Activated CD8-positive, alpha-beta T cell treated with anti-CD3 and anti-CD28 coated beads for 36 hours (primary cell): ENCODE measurements at regions not wholly inside any gene's neighbourhood (a gene's known extent, or its start where the extent isn't known, plus 50 kb on each side); places are given as distances from the start of the nearest gene placed in this dataset.
"Not testable (repeated sequence)": the region's sequence is repeated elsewhere in the genome, so short reads cannot be mapped to it uniquely, and the experiment has no call there.

Source experiments
- ATAC-seq: fragments of 200-7000 bp; cut with Tn5 transposase; one replicate; pipeline ENCODE4 v1.10.0; 2021; ENCODE audit warnings: mild to moderate bottlenecking, moderate library complexity
- CTCF ChIA-PET: fragments of 350-600 bp; sonication (Branson Sonifier 250); formaldehyde crosslinking; loops from one replicate; lab custom pipeline; 2021; ENCODE audit warnings: antibody characterized with exemption; lab: Charles Lee
- POLR2A ChIA-PET: fragments of 350-600 bp; sonication (Branson Sonifier 250); formaldehyde crosslinking; loops from one replicate; lab custom pipeline; 2021; ENCODE audit warnings: antibody characterized with exemption; lab: Charles Lee
- DNase-seq: peaks from one replicate; pipeline ENCODE4 v3.0.0-alpha.2; 2020
- H3K27ac Mint-ChIP-seq: one replicate; pipeline ENCODE4 v1.8.0; 2021; ENCODE audit warnings: mild to moderate bottlenecking, mixed read lengths
- H3K27me3 Mint-ChIP-seq: one replicate; pipeline ENCODE4 v1.8.0; 2021; ENCODE audit warnings: mixed read lengths
- H3K36me3 Mint-ChIP-seq: one replicate; pipeline ENCODE4 v1.8.0; 2021; ENCODE audit warnings: low read depth, mixed read lengths
- H3K4me1 Mint-ChIP-seq: one replicate; pipeline ENCODE4 v1.8.0; 2021; ENCODE audit warnings: low read depth, mixed read lengths
- H3K4me3 Mint-ChIP-seq: one replicate; pipeline ENCODE4 v1.8.0; 2021; ENCODE audit warnings: mild to moderate bottlenecking, moderate library complexity, mixed read lengths
- H3K9me3 Mint-ChIP-seq: one replicate; pipeline ENCODE4 v1.8.0; 2021; ENCODE audit warnings: mixed read lengths
- CTCF ChIP-seq: fragments of 200-600 bp; IDR thresholded peaks from one replicate; pipeline ENCODE4 v1.8.0; 2022; ENCODE audit warnings: antibody characterized with exemption, mild to moderate bottlenecking
- intact Hi-C: fragments of 100-400 bp; cut with micrococcal nuclease; formaldehyde crosslinking; loops from one replicate; pipeline ENCODE4 v1.10.0; 2022

- ChIA-PET CTCF (no interaction called here), POLR2A (no interaction called here)
- Mint-ChIP-seq H3K4me1 (no peaks in the 10 kb centered on the region), H3K36me3 (no peaks in the 10 kb centered on the region), H3K27ac (no peak overlapping the region), H3K27me3 (no peaks in the 10 kb centered on the region), H3K9me3 (no peaks in the 10 kb centered on the region), H3K4me3 (no peak overlapping the region)
- ATAC-seq, result no peak
- TF ChIP-seq CTCF, result no peak
- no peak for DNase-seq
- intact Hi-C loops, result no loop called here
Observed at GRCh38 chr14:83085725-83086124, 1552.1 kb upstream of the SEL1L start.

DNA sequence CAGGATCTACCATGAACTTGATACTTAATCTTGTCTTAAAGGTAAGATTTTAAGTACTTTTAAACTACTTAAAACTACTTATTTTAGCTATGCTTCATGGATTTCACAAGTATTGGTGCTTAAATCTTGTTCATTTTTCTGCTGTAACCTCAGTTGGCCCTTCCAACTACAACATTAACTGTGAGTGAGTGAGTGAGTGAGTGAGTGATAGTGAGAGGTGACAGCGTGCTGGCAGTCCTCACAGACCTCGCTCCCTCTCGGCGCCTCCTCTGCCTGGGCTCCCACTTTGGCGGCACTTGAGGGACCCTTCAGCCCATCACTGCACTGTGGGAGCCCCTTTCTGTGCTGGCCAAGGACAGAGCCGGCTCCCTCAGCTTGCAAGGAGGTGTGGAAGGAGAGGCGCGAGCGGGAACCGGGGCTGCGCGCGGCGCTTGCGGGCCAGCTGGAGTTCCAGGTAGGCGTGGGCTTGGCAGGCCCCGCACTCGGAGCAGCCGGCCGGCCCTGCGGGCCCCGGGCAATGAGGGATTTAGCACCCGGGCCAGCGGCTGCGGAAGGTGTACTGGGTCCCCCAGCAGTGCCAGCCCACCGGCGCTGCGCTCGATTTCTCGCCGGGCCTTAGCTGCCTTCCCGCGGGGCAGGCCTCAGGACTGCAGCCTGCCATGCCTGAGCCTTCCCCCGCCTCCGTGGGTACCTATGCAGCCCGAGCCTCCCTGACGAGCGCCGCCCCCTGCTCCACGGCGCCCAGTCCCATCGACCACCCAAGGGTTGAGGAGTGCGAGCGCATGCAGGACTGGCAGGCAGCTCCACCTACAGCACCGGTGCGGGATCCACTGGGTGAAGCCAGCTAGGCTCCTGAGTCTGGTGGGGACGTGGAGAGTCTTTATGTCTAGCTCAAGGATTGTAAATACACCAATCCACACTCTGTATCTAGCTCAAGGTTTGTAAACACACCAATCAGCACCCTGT, 1558.6 kb upstream of the SEL1L start:
- H3K27me3 Mint-ChIP-seq, intact Hi-C loops, H3K27ac Mint-ChIP-seq, H3K9me3 Mint-ChIP-seq, CTCF ChIA-PET, ATAC-seq, DNase-seq, H3K4me1 Mint-ChIP-seq, H3K4me3 Mint-ChIP-seq, POLR2A ChIA-PET, H3K36me3 Mint-ChIP-seq: not testable (repeated sequence)

GRCh38 chr14:83096092-83096491, 1562.4 kb upstream of the SEL1L start:
- ATAC-seq (no peak), DNase-seq (no peak)
- CTCF ChIA-PET, result no interaction called here
- H3K4me3 Mint-ChIP-seq, result no peak overlapping the region
- H3K27me3 Mint-ChIP-seq, result no peaks in the 10 kb centered on the region
- no peaks in the 10 kb centered on the region for H3K36me3 Mint-ChIP-seq
- POLR2A ChIA-PET, result no interaction called here
- H3K27ac Mint-ChIP-seq, result no peak overlapping the region
- TF ChIP-seq CTCF, result no peak
- intact Hi-C loops, result no loop called here
- no peaks in the 10 kb centered on the region for H3K4me1 Mint-ChIP-seq
- no peaks in the 10 kb centered on the region for H3K9me3 Mint-ChIP-seq

GRCh38 chr14:83101846-83102245, 1568.2 kb upstream of the SEL1L start:
- no peaks in the 10 kb centered on the region for H3K4me1 Mint-ChIP-seq
- no peak for TF ChIP-seq CTCF
- no peak overlapping the region for H3K27ac Mint-ChIP-seq
- POLR2A ChIA-PET, result no interaction called here
- intact Hi-C loops, result no loop called here
- peaks cover 9% of the 10 kb centered on the region for H3K9me3 Mint-ChIP-seq
- no peaks in the 10 kb centered on the region for H3K36me3 Mint-ChIP-seq
- DNase-seq, result no peak
- CTCF ChIA-PET, result no interaction called here
- ATAC-seq, result no peak
- no peaks in the 10 kb centered on the region for H3K27me3 Mint-ChIP-seq
- no peak overlapping the region for H3K4me3 Mint-ChIP-seq

GRCh38 chr14:83118029-83118428, 1584.4 kb upstream of the SEL1L start:
- ChIA-PET CTCF (no interaction called here), POLR2A (no interaction called here)
- intact Hi-C loops, result no loop called here
- H3K4me3 Mint-ChIP-seq, result no peak overlapping the region
- peaks cover 6% of the 10 kb centered on the region for H3K9me3 Mint-ChIP-seq
- H3K27me3 Mint-ChIP-seq, result no peaks in the 10 kb centered on the region
- DNase-seq, result no peak
- no peak for ATAC-seq
- no peak overlapping the region for H3K27ac Mint-ChIP-seq
- no peaks in the 10 kb centered on the region for H3K36me3 Mint-ChIP-seq
- no peak for TF ChIP-seq CTCF
- no peaks in the 10 kb centered on the region for H3K4me1 Mint-ChIP-seq
